HFFc6 (cell line): ENCODE measurements at regions not wholly inside any gene's neighbourhood (a gene's known extent, or its start where the extent isn't known, plus 50 kb on each side); places are given as distances from the start of the nearest gene placed in this dataset.
"Not testable (repeated sequence)": the region's sequence is repeated elsewhere in the genome, so short reads cannot be mapped to it uniquely, and the experiment has no call there.

ENCODE experiments used
- DNase-seq: peaks from one replicate; pipeline ENCODE4 v3.0.0-alpha.2; 2018
- H3K27ac Mint-ChIP-seq: 2 replicates; pipeline ENCODE4 v1.8.0; 2020; ENCODE audit warnings: mild to moderate bottlenecking, mixed read lengths
- H3K27me3 Mint-ChIP-seq: 2 replicates; pipeline ENCODE4 v1.8.0; 2021; ENCODE audit warnings: mild to moderate bottlenecking, moderate library complexity, mixed read lengths; ENCODE audit not compliant: insufficient read depth
- H3K36me3 Mint-ChIP-seq: 2 replicates; pipeline ENCODE4 v1.8.0; 2021; ENCODE audit warnings: low read depth, mixed read lengths
- H3K4me1 Mint-ChIP-seq: 2 replicates; pipeline ENCODE4 v1.8.0; 2020; ENCODE audit warnings: low read depth, mixed read lengths
- H3K4me3 Mint-ChIP-seq: 2 replicates; pipeline ENCODE4 v1.8.0; 2020; ENCODE audit warnings: mild to moderate bottlenecking, moderate library complexity, mixed read lengths
- H3K9me3 Mint-ChIP-seq: 2 replicates; pipeline ENCODE4 v1.8.0; 2020; ENCODE audit warnings: mild to moderate bottlenecking, mixed read lengths
- TF ChIP-seq, protein P1 (sequence below): fragments of 200-600 bp; sonication (generic); IDR thresholded peaks from 2 replicates; pipeline ENCODE4 v1.5.0; 2021; ENCODE audit warnings: antibody characterized with exemption, mild to moderate bottlenecking

- Mint-ChIP-seq H3K27me3 (peaks cover 2% of the 10 kb centered on the region; the same call in 1 of the 2 replicates), H3K4me1 (no peaks in the 10 kb centered on the region), H3K4me3 (no peak overlapping the region), H3K9me3 (peaks cover 38% of the 10 kb centered on the region), H3K36me3 (no peaks in the 10 kb centered on the region), H3K27ac (no peak overlapping the region)
- TF ChIP-seq, protein P1, sequence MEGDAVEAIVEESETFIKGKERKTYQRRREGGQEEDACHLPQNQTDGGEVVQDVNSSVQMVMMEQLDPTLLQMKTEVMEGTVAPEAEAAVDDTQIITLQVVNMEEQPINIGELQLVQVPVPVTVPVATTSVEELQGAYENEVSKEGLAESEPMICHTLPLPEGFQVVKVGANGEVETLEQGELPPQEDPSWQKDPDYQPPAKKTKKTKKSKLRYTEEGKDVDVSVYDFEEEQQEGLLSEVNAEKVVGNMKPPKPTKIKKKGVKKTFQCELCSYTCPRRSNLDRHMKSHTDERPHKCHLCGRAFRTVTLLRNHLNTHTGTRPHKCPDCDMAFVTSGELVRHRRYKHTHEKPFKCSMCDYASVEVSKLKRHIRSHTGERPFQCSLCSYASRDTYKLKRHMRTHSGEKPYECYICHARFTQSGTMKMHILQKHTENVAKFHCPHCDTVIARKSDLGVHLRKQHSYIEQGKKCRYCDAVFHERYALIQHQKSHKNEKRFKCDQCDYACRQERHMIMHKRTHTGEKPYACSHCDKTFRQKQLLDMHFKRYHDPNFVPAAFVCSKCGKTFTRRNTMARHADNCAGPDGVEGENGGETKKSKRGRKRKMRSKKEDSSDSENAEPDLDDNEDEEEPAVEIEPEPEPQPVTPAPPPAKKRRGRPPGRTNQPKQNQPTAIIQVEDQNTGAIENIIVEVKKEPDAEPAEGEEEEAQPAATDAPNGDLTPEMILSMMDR = no peak
- no peak for DNase-seq
Measured at GRCh38 chr18:1090758-1091157, 186.1 kb downstream of the ADCYAP1 start.

DNA sequence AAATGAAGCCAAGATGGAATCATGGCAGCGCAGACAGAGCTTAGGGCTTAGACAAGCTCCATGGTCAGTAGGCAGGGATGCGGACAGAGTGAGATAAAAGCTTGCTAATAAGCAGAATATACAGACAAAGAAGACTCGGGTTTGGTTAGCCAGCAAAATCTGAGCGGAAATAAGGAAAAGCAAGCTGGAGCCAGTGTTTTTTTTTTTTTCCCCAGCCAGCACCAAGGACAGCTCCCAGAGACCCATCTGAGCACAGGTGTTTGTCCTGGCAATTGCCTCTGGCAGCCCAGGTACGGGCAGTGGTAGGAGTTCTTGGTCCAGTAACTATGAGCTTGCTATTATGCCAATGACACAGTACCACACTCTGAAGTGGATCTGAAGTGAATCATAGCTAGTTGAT lies 187.6 kb downstream of the ADCYAP1 start:
- H3K9me3 Mint-ChIP-seq = peaks cover 31% of the 10 kb centered on the region
- TF ChIP-seq, protein P1 = no peak
- peaks cover under 1% of the 10 kb centered on the region; the same call in 1 of the 2 replicates for H3K36me3 Mint-ChIP-seq
- H3K4me3 Mint-ChIP-seq = no peak overlapping the region
- DNase-seq = no peak
- no peaks in the 10 kb centered on the region for H3K4me1 Mint-ChIP-seq
- peaks cover 2% of the 10 kb centered on the region; the same call in 1 of the 2 replicates for H3K27me3 Mint-ChIP-seq
- no peak overlapping the region for H3K27ac Mint-ChIP-seq

DNA sequence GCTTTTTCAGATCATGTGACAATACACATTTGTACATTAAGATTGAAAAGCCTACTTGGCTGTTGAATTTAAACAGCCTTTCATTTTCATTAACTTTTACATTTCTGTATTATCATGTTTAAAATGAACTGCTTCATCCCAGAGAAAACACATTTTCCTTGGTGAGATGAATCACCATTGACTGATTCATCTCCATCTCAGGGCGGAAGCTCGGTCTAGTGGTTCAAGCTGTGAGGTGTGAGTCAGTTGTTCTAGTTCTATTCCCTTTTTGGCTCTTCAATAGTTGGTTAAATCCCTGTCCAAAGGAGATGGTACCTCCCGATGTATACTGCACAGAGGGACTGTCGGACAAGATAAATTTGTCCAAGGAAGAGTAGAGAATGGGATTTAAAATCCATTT lies 189.7 kb downstream of the ADCYAP1 start:
- Mint-ChIP-seq H3K27me3 (peaks cover 2% of the 10 kb centered on the region; the same call in 1 of the 2 replicates), H3K36me3 (peaks cover 8% of the 10 kb centered on the region), H3K4me1 (no peaks in the 10 kb centered on the region), H3K4me3 (no peak overlapping the region), H3K9me3 (peaks cover 29% of the 10 kb centered on the region), H3K27ac (no peak overlapping the region)
- DNase-seq = no peak
- TF ChIP-seq, protein P1 = no peak

DNA sequence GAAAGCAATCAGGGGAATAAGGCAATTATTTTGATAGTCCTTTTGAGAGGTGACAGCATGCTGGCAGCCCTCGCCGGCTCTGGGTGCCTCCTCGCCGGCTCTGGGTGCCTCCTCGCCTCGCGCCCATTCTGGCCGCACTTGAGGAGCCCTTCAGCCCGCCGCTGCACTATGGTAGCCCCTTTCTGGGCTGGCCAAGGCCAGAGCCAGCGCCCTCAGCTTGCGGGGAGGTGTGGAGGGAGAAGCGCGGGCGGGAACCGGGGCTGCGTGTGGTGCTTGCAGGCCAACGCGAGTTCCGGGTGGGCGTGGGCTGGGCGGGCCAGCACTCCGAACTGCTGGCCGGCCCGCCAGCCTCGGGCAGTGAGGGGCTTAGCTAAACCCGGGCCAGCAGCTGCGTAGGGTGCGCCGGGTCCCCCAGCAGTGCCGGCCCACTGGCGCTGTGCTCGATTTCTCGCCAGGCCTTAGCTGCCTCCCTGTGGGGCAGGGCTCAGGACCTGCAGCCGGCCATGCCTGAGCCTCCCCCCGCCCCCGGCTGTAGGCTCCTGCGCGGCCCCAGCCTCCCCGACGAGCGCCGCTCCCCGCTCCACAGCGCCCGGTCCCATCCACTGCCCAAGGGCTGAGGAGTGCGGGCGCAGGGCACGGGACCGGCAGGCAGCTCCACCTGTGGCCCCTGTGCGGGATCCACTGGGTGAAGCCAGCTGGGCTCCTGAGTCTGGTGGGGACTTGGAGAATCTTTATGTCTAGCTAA lies 193.5 kb downstream of the ADCYAP1 start:
- H3K4me3 Mint-ChIP-seq, H3K36me3 Mint-ChIP-seq, H3K4me1 Mint-ChIP-seq, H3K27ac Mint-ChIP-seq, DNase-seq, H3K27me3 Mint-ChIP-seq: not testable (repeated sequence)
- peaks cover 34% of the 10 kb centered on the region for H3K9me3 Mint-ChIP-seq

- Mint-ChIP-seq H3K27me3 (no peaks in the 10 kb centered on the region), H3K27ac (no peak overlapping the region), H3K36me3 (peaks cover 1% of the 10 kb centered on the region; the same call in 1 of the 2 replicates), H3K4me3 (no peak overlapping the region), H3K9me3 (peaks cover 48% of the 10 kb centered on the region), H3K4me1 (no peaks in the 10 kb centered on the region)
- TF ChIP-seq, protein P1 = no peak
- no peak for DNase-seq
Measured at GRCh38 chr18:1102848-1103247, 198.2 kb downstream of the ADCYAP1 start.

GRCh38 chr18:1103537-1103936 lies 198.9 kb downstream of the ADCYAP1 start:
- Mint-ChIP-seq H3K27me3 (no peaks in the 10 kb centered on the region), H3K4me1 (no peaks in the 10 kb centered on the region), H3K27ac (no peak overlapping the region), H3K4me3 (no peak overlapping the region), H3K36me3 (no peaks in the 10 kb centered on the region), H3K9me3 (peaks cover 46% of the 10 kb centered on the region)
- no peak for DNase-seq
- TF ChIP-seq, protein P1 = no peak
